Ovary (tissue), 7 donors: ENCODE measurements at regions not wholly inside any gene's neighbourhood (a gene's known extent, or its start where the extent isn't known, plus 50 kb on each side); places are given as distances from the start of the nearest gene placed in this dataset.

Source experiments
- DNase-seq, 5 donors: peaks; one replicate each; pipeline ENCODE4 v3.0.0-alpha.2; 2019 to 2020
- H3K27ac ChIP-seq, 2 donors: fragments of 200-600 bp; one replicate each; pipeline versions ENCODE4 v1.5.1 to v1.8.0; 2019 to 2022
- H3K27me3 ChIP-seq: fragments of 200-600 bp; one replicate; pipeline ENCODE4 v1.8.0; 2022
- H3K36me3 ChIP-seq: fragments of 200-600 bp; sonication (generic); one replicate; pipeline ENCODE4 v1.5.1; 2019
- H3K4me1 ChIP-seq: one replicate; pipeline ENCODE4 v1.8.1; 2013; ENCODE audit warnings: mild to moderate bottlenecking, moderate library complexity; ENCODE audit not compliant: insufficient read depth
- H3K4me3 ChIP-seq: fragments of 200-600 bp; sonication (generic); one replicate; pipeline ENCODE4 v1.5.1; 2017
- H3K9me3 ChIP-seq, 2 donors: fragments of 200-600 bp in 1 of 2; sonication (generic) in 1 of 2; one replicate each; pipeline versions ENCODE4 v1.5.1 to v1.8.1; 2013 to 2019; ENCODE audit warnings: mild to moderate bottlenecking in 1 of 2, moderate library complexity in 1 of 2
- CTCF ChIP-seq, 3 donors: fragments of 450-650 bp in 2 of 3; fragments of 200-600 bp in 1 of 3; IDR thresholded peaks; one replicate each; pipeline versions ENCODE4 v1.5.1 to v1.8.0; 2016 to 2022; ENCODE audit warnings: antibody characterized with exemption in 3 of 3, mild to moderate bottlenecking in 1 of 3
- EP300 ChIP-seq: sonication (generic); formaldehyde crosslinking; IDR thresholded peaks from one replicate; pipeline ENCODE4 v1.6.1; 2017; ENCODE audit warnings: antibody characterized with exemption
- POLR2A ChIP-seq: fragments of 450-650 bp; IDR thresholded peaks from one replicate; pipeline ENCODE4 v1.6.1; 2017; ENCODE audit warnings: antibody characterized with exemption, mild to moderate bottlenecking, moderate library complexity
- WGBS, 3 donors: extraction: QIAGEN DNeasy Blood & Tissue Kit in 1 of 3; methylation state at CpG; one replicate each; pipeline versions ENCODE4 v1.1.5 to v1.1.7; 2013 to 2017; 5-methylcytosine and 5-hydroxymethylcytosine counted together
- intact Hi-C, 4 donors: fragments of 100-400 bp; cut with DNase I; formaldehyde crosslinking; loops; one replicate each; pipeline versions ENCODE4 v1.11.0 to v1.15.1; 2022 to 2023
- donor health status: DM: no; HTN: no; CAD: no; lungs with moderate emphysema.
- donor health status: DM: no; HTN: no; CAD: no.
- donor health status: Bipolar disorder and iron deficiency.
- donor health status: DM: no; HTN: no; CAD: no.
- donor health status: DM: yes; HTN: yes; CAD: no.

- Histone ChIP-seq H3K27ac (no peak overlapping the region), H3K27me3 (no peaks in the 10 kb centered on the region), H3K4me3 (no peak overlapping the region), H3K9me3 (no peaks in the 10 kb centered on the region), H3K36me3 (no peaks in the 10 kb centered on the region), H3K4me1 (no peaks in the 10 kb centered on the region)
- 48 to 64% (median 63%) methylated on average over 1 of the region's 1 CpG for WGBS, 3 donors
- intact Hi-C loops = no loop called here
- TF ChIP-seq POLR2A (no peak), CTCF (IDR thresholded peaks at IDR 0.05) (no peak), EP300 (no peak)
- no peak for DNase-seq
These were observed 216.8 kb downstream of the NUP35 start for GRCh38 chr2:183341057-183341456.

GRCh38 chr2:183347969-183348368 lies 223.7 kb downstream of the NUP35 start:
- TF ChIP-seq POLR2A (no peak), EP300 (no peak), CTCF (IDR thresholded peaks at IDR 0.05) (no peak)
- H3K4me1 ChIP-seq = peaks cover 2% of the 10 kb centered on the region
- intact Hi-C loops = no loop called here

DNA sequence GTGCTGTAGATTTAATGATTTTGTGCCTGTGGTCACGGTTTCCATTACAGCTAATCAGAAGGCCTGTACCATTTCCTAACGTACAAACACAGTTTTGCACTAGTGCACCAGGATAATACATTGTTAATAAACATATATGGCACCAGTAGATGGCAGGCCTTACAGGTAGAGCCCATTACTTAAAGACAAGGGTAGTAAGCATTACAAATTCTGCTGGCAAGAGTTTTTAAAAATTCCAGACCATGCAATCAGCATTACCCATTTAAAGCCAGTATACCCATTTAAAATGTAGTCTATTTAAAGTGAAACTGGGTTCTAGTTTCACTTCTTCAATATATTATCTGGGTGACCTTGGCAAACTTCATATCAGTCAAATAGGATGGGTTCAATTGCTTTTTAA lies 224.2 kb downstream of the NUP35 start:
- WGBS, 3 donors = 84 to 93% (median 90%) methylated on average over 2 of the region's 2 CpGs
- DNase-seq = no peak
- Histone ChIP-seq H3K9me3 (no peaks in the 10 kb centered on the region), H3K36me3 (no peaks in the 10 kb centered on the region), H3K4me3 (no peak overlapping the region), H3K27ac (no peak overlapping the region), H3K27me3 (no peaks in the 10 kb centered on the region), H3K4me1 (peaks cover 2% of the 10 kb centered on the region)
- TF ChIP-seq CTCF (IDR thresholded peaks at IDR 0.05) = no peak
- no peak for TF ChIP-seq POLR2A
- TF ChIP-seq EP300 = no peak
- intact Hi-C loops = no loop called here

More at GRCh38 chr2:183347969-183348368, 223.7 kb downstream of the NUP35 start:
- no peak for DNase-seq
- Histone ChIP-seq H3K9me3 (no peaks in the 10 kb centered on the region), H3K4me3 (no peak overlapping the region), H3K36me3 (no peaks in the 10 kb centered on the region), H3K27ac (no peak overlapping the region), H3K27me3 (no peaks in the 10 kb centered on the region)
- WGBS, 3 donors = 78 to 82% (median 80%) methylated on average over 3 of the region's 3 CpGs

DNA sequence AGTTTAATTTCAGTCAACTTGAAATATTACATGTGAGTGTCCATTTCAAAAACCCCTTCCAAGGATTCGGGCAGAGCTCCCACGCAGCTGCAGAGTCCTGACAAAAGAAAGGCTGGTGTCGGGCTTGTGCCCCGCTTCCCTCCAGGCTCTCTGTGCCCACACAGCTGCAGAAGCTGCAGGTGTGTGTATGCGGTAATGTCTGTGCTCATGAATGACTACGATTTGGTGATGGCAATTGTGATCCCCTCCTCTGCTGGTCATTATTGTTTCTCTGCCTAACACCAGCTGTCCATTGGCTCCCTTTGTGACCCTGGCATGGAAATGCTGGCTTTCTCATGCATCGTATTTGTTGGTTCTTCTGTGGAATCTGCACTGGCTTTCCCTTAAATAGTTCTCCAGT lies 224.8 kb downstream of the NUP35 start:
- no peaks in the 10 kb centered on the region for H3K36me3 ChIP-seq
- H3K4me1 ChIP-seq = peaks cover 2% of the 10 kb centered on the region
- 68 to 72% (median 69%) methylated on average over 7 of the region's 7 CpGs for WGBS, 3 donors
- no peak overlapping the region for H3K4me3 ChIP-seq
- TF ChIP-seq CTCF (IDR thresholded peaks at IDR 0.05) (no peak), EP300 (no peak), POLR2A (no peak)
- intact Hi-C loops = no loop called here
- no peak for DNase-seq
- no peak overlapping the region for H3K27ac ChIP-seq
- no peaks in the 10 kb centered on the region for H3K9me3 ChIP-seq
- H3K27me3 ChIP-seq = no peaks in the 10 kb centered on the region

DNA sequence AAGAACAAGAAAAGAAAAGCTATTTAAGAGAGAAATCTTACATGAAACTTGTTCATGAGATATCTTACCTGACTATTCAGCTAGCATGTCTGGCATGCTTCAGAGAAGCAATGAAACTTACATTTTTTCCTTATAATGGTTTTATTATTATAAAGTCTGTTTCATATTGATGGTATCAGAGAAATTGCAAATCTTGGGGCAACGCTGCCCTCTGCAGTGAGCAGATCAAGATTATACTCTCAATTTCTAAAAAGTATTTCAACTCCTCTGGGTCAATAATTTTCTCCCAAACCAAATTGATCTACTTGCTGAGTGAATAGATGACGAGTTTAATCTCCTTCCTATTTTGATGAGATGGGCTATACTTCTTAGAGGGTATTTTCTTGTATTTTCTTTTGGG lies 235.6 kb downstream of the NUP35 start:
- WGBS, 3 donors = 87 to 90% (median 88%) methylated on average over 2 of the region's 2 CpGs

More for the DNA sequence above, 235.6 kb downstream of the NUP35 start:
- Histone ChIP-seq H3K9me3 (no peaks in the 10 kb centered on the region), H3K27ac (no peak overlapping the region), H3K4me1 (no peaks in the 10 kb centered on the region), H3K4me3 (no peak overlapping the region), H3K27me3 (no peaks in the 10 kb centered on the region), H3K36me3 (no peaks in the 10 kb centered on the region)
- TF ChIP-seq POLR2A (no peak), CTCF (IDR thresholded peaks at IDR 0.05) (no peak), EP300 (no peak)
- no peak for DNase-seq
- intact Hi-C loops = no loop called here
